Activated CD4-positive, alpha-beta T cell treated with anti-CD3 and anti-CD28 coated beads for 36 hours (primary cell): ENCODE measurements at regions not wholly inside any gene's neighbourhood (a gene's known extent, or its start where the extent isn't known, plus 50 kb on each side); places are given as distances from the start of the nearest gene placed in this dataset.
A peak's percentile ranks its signal among the peaks of the same experiment; 100 is the strongest.
"Not testable (repeated sequence)": the region's sequence is repeated elsewhere in the genome, so short reads cannot be mapped to it uniquely, and the experiment has no call there.

Experiments
- ATAC-seq: fragments of 200-7000 bp; cut with Tn5 transposase; one replicate; pipeline ENCODE4 v1.10.0; 2021; ENCODE audit warnings: mild to moderate bottlenecking, moderate library complexity
- CTCF ChIA-PET: fragments of 350-600 bp; sonication (Branson Sonifier 250); formaldehyde crosslinking; loops from one replicate; lab custom pipeline; 2021; ENCODE audit warnings: antibody characterized with exemption; lab: Charles Lee
- POLR2A ChIA-PET: fragments of 350-600 bp; sonication (Branson Sonifier 250); formaldehyde crosslinking; loops from one replicate; lab custom pipeline; 2021; ENCODE audit warnings: antibody characterized with exemption, inconsistent platforms; lab: Charles Lee
- DNase-seq: peaks from one replicate; pipeline ENCODE4 v3.0.0-alpha.2; 2020
- H3K27ac Mint-ChIP-seq: one replicate; pipeline ENCODE4 v1.8.0; 2021; ENCODE audit warnings: mixed read lengths
- H3K27me3 Mint-ChIP-seq: one replicate; pipeline ENCODE4 v1.8.0; 2021; ENCODE audit warnings: mixed read lengths
- H3K36me3 Mint-ChIP-seq: one replicate; pipeline ENCODE4 v1.8.0; 2021; ENCODE audit warnings: low read depth, mixed read lengths
- H3K4me1 Mint-ChIP-seq: one replicate; pipeline ENCODE4 v1.8.0; 2021; ENCODE audit warnings: mixed read lengths
- H3K4me3 Mint-ChIP-seq: one replicate; pipeline ENCODE4 v1.8.0; 2021; ENCODE audit warnings: mild to moderate bottlenecking, moderate library complexity, mixed read lengths
- H3K9me3 Mint-ChIP-seq: one replicate; pipeline ENCODE4 v1.8.0; 2021; ENCODE audit warnings: low read depth, mixed read lengths
- intact Hi-C, 2 experiments: fragments of 100-400 bp; cut with DNase I in 1 of 2; cut with micrococcal nuclease in 1 of 2; formaldehyde crosslinking; loops; one replicate each; pipeline versions ENCODE4 v1.14.2 to v1.15.1; 2022 to 2024; cut with DNase I, micrococcal nuclease

DNA sequence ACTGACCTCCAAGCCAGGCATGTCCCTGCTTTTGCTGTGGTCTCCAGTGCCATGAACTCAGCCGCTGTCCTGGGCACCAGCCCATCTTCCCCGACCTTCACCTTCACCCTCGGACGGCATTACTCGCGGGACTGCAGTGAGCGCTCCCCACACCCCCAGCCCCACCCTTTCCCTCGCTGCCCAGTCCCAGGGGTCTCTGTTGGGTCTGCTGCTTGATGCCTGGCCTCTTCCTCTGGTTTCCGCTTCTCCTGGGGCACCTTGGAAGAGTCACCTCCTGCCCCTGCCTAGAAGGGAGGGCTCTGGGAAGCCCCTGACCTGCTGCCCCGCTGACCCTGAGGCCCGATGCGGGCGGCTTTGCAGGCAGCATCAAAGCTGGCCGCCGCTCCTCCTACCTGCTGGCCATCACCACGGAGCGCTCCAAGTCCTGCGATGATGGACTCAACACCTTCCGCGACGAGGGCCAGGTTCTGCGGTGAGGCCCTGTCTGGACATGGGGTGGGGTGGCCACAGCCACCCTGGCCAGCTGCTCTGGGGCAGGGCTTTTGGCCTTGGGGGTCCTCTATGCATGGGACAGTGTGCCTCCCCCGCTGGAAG, 102.3 kb downstream of the ZNF267 start:
- H3K4me3 Mint-ChIP-seq, H3K4me1 Mint-ChIP-seq, CTCF ChIA-PET, intact Hi-C loops, H3K27ac Mint-ChIP-seq, H3K27me3 Mint-ChIP-seq, ATAC-seq, H3K36me3 Mint-ChIP-seq, H3K9me3 Mint-ChIP-seq, DNase-seq, POLR2A ChIA-PET: not testable (repeated sequence)

GRCh38 chr16:31978463-31978862, 104.9 kb downstream of the ZNF267 start:
- H3K9me3 Mint-ChIP-seq, POLR2A ChIA-PET, CTCF ChIA-PET, H3K36me3 Mint-ChIP-seq, DNase-seq, intact Hi-C loops, ATAC-seq, H3K27me3 Mint-ChIP-seq, H3K27ac Mint-ChIP-seq, H3K4me3 Mint-ChIP-seq, H3K4me1 Mint-ChIP-seq: not testable (repeated sequence)

DNA sequence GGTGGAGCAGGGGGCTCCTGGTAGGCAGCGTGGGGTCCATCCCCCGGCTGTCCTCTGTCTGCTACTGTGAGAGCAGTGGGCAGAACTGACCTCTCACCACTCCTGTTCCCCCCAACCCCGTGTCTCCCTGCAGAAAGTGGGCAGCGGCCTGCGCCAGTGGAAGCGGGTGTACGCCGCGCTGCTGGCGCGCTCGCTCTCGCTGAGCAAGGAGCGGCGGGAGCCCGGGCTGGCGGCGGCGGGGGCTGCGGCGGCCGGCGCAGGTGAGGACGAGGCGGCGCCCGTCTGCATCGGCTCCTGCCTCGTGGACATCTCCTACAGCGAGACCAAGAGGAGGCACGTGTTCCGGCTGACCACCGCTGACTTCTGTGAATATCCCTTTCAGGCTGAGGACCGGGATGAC, 108.1 kb downstream of the ZNF267 start:
- H3K9me3 Mint-ChIP-seq, H3K4me1 Mint-ChIP-seq, H3K27me3 Mint-ChIP-seq, ATAC-seq, DNase-seq, H3K4me3 Mint-ChIP-seq, H3K27ac Mint-ChIP-seq, H3K36me3 Mint-ChIP-seq, POLR2A ChIA-PET, CTCF ChIA-PET: not testable (repeated sequence)
- intact Hi-C loops = loop anchor here in 1 of 2 experiments (10.0 kb wide), 1 partner anchor 117 kb away; no protein-coding TSS in a partner anchor

- DNase-seq, H3K27me3 Mint-ChIP-seq, H3K4me1 Mint-ChIP-seq, H3K9me3 Mint-ChIP-seq, H3K4me3 Mint-ChIP-seq, ATAC-seq, H3K27ac Mint-ChIP-seq, POLR2A ChIA-PET, H3K36me3 Mint-ChIP-seq, CTCF ChIA-PET: not testable (repeated sequence)
- intact Hi-C loops = loop anchor here in 1 of 2 experiments (10.0 kb wide), 1 partner anchor 118 kb away; no protein-coding TSS in a partner anchor
Observed at GRCh38 chr16:31982986-31983385, 109.4 kb downstream of the ZNF267 start.

DNA sequence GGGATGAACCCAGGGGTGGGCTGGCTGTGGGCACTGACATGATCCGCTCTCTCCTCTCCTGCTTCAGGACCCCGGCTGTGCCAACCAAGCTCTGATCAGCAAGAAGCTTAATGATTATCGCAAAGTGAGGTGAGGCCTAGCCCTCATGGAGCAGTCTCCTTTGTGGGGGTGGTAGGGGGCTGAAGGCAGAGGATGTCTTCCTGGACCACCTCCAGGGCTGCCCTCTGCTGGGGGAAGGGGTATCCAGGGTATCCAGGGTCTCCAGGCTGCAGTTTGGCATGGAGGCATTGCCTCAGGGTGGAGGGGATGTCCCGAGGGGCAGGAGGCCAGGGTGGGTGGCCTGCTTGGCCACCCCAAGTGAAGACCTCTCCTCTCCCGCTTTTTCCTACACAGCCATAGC, 110.1 kb downstream of the ZNF267 start:
- H3K9me3 Mint-ChIP-seq, H3K27me3 Mint-ChIP-seq, H3K4me1 Mint-ChIP-seq, ATAC-seq, H3K4me3 Mint-ChIP-seq, H3K36me3 Mint-ChIP-seq, POLR2A ChIA-PET, CTCF ChIA-PET, H3K27ac Mint-ChIP-seq, DNase-seq: not testable (repeated sequence)
- intact Hi-C loops = loop anchor here in 1 of 2 experiments (10.0 kb wide), 1 partner anchor 119 kb away; no protein-coding TSS in a partner anchor

DNA sequence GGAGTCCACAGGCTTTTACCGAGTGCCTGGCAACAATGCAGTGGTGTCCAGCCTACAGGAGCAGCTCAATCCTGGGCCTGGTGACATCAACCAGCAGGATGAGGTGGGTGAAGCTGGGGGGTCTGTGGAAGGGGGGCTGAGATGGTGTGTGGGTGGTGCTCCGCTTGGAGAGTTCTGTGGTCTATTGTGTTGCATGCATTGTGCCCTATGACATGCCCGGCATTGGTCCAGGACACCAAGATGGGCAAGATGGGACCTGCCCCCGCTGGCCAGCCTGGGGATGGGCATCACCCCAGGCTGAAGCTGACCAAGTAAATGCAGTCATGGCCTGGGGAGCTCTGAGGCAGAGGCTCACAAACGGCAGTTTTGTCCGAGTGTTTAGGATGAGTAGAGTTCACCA, 113.3 kb downstream of the ZNF267 start:
- ATAC-seq, H3K9me3 Mint-ChIP-seq, POLR2A ChIA-PET: not testable (repeated sequence)

DNA sequence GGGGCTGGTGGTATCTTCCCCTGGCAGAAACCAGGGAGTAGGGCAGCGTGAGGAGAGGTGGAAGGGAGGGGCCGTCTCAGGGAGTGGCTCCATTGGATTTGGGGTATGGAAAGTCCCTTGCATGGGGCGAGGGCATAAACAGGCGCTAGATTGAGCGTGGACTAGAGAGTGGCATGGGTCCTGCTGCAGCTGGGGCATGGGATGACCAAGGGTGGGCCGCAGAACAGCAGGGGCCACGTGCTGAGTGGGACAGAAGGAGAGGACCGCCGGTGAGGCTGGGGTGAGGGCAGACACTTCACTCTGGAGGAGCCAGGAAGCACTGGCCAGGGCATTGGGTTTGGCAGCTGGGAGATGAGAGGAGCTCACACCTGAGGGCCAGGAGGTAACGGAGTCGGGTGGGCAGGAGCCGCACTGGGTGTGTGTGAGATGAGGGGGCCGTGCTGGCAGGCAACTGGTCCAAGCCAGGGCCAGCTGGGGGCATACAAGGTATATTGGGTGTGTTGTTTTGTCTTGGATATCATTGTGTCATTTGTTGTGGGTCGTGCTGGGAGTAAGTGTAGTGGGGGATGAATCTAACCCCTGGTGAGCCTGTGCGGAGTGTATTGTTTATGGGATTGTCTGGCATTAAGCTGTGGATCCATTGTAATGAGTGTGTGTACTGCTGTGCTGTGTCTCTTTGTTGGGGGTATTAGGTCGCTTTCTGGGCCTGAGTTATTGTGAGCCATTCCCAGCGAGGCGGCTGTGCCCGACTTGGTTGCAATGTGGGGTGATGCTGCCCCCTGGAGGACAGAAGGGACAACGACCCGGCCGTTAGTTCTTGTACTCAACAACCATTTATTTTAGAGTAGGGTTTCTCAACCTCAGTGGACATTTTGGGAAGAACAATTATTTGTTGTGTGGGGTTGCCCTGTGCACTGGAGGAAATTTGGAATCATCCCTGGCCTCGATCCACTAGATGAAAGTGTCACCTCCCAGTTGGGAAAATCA, 115.3 kb downstream of the ZNF267 start:
- H3K4me1 Mint-ChIP-seq, POLR2A ChIA-PET, H3K27me3 Mint-ChIP-seq, H3K27ac Mint-ChIP-seq, H3K4me3 Mint-ChIP-seq, H3K9me3 Mint-ChIP-seq, H3K36me3 Mint-ChIP-seq, CTCF ChIA-PET: not testable (repeated sequence)
- DNase-seq (peak; percentile 70), ATAC-seq (peak; percentile 92)
- intact Hi-C loops = loop anchor here in 1 of 2 experiments (10.0 kb wide), 1 partner anchor 124 kb away; no protein-coding TSS in a partner anchor

More for the DNA sequence above, 113.3 kb downstream of the ZNF267 start:
- CTCF ChIA-PET, H3K4me1 Mint-ChIP-seq, H3K4me3 Mint-ChIP-seq, H3K27ac Mint-ChIP-seq, H3K27me3 Mint-ChIP-seq, DNase-seq, H3K36me3 Mint-ChIP-seq: not testable (repeated sequence)
- intact Hi-C loops = loop anchor here in 1 of 2 experiments (10.0 kb wide), 1 partner anchor 122 kb away; no protein-coding TSS in a partner anchor

DNA sequence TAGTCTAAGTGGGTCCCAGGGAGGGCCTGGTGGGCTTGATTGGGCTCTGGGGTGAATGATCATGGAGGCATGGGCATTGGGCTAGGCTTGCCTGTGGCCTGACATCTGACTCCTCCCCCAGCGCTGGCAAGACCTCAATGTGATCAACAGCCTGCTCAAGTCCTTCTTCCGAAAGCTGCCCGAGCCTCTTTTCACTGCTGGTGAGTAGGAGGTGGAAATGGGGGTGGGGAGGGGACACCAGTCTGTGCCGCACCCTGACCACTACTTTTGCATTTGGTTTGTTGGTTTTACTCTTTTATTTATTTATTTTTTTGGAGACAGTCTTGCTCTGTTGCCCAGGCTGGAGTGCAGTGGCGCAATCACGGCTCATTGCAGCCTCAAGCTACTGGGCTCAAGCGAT, 116.7 kb downstream of the ZNF267 start:
- H3K27ac Mint-ChIP-seq, H3K36me3 Mint-ChIP-seq, POLR2A ChIA-PET, H3K9me3 Mint-ChIP-seq, H3K4me1 Mint-ChIP-seq, CTCF ChIA-PET, intact Hi-C loops, H3K4me3 Mint-ChIP-seq, H3K27me3 Mint-ChIP-seq, DNase-seq, ATAC-seq: not testable (repeated sequence)

- H3K9me3 Mint-ChIP-seq, intact Hi-C loops: not testable (repeated sequence)
Observed at GRCh38 chr16:31990980-31991379, 117.4 kb downstream of the ZNF267 start.

GRCh38 chr16:31996325-31996724, 122.7 kb downstream of the ZNF267 start:
- CTCF ChIA-PET, H3K4me1 Mint-ChIP-seq, POLR2A ChIA-PET, H3K27me3 Mint-ChIP-seq, ATAC-seq, H3K36me3 Mint-ChIP-seq, H3K27ac Mint-ChIP-seq, H3K4me3 Mint-ChIP-seq, intact Hi-C loops, H3K9me3 Mint-ChIP-seq: not testable (repeated sequence)
- peak; percentile 55 for DNase-seq

More at GRCh38 chr16:31990980-31991379, 117.4 kb downstream of the ZNF267 start:
- DNase-seq, POLR2A ChIA-PET, H3K4me1 Mint-ChIP-seq, CTCF ChIA-PET, H3K4me3 Mint-ChIP-seq, ATAC-seq, H3K36me3 Mint-ChIP-seq, H3K27me3 Mint-ChIP-seq, H3K27ac Mint-ChIP-seq: not testable (repeated sequence)

DNA sequence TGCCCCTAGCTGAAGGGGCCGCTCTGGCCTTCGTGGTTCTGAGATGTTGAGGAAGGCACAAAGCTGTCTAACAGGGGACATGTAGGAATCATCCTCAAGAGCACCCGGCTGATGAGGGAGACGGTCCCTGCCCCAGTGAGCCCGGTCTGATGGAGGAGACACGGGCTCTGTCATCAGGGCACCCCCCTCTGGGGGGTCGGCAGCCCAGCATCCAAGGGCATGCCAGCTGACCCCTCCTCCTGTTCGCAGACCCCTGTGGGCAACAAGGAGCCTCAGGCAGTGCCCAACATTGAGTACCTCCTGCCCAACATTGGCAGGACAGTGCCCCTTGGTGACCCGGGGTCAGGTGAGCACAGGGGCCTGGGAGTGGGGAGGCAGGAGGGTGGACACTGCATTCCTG, 128.9 kb downstream of the ZNF267 start:
- H3K27ac Mint-ChIP-seq, H3K27me3 Mint-ChIP-seq, CTCF ChIA-PET, H3K4me3 Mint-ChIP-seq, DNase-seq, intact Hi-C loops, ATAC-seq, H3K36me3 Mint-ChIP-seq, POLR2A ChIA-PET, H3K4me1 Mint-ChIP-seq, H3K9me3 Mint-ChIP-seq: not testable (repeated sequence)
